ENCODE measurements at regions not wholly inside any gene's neighbourhood (a gene's known extent, or its start where the extent isn't known, plus 50 kb on each side); places are given as distances from the start of the nearest gene placed in this dataset.

- H4K20me1 ChIP-seq (ENCODE audit: insufficient read depth, low read length), result no peaks in the 10 kb centered on the region
- H3K79me2 ChIP-seq (ENCODE audit: insufficient read depth, low read depth, low read length), result no peaks in the 10 kb centered on the region
- intact Hi-C loops (cut with micrococcal nuclease; ENCODE audit: unreplicated experiment), result no loop called here
- no peaks in the 10 kb centered on the region for H3K36me3 ChIP-seq (ENCODE audit: insufficient read depth, low read length)
- no peak for TF ChIP-seq CTCF (conservative IDR thresholded peaks at IDR 0.05; ENCODE audit: low read length)
- no peak overlapping the region for H3K4me2 ChIP-seq (ENCODE audit: low read length)
- no peaks in the 10 kb centered on the region for H3K4me1 ChIP-seq (ENCODE audit: insufficient read depth, low read length, poor library complexity, severe bottlenecking)
- no peak overlapping the region for H3K27ac ChIP-seq (ENCODE audit: low read depth, low read length, poor library complexity, severe bottlenecking)
- CTCF ChIA-PET (ENCODE audit: unreplicated experiment), result no interaction called here
- no TSS peak for BruUV-seq (replicated peaks)
- no peaks in the 10 kb centered on the region for H3K9me3 ChIP-seq (ENCODE audit: low read length)
- H2AFZ ChIP-seq (ENCODE audit: low read length), result no peak overlapping the region
- POLR2A ChIA-PET, result interaction anchor here (0.9 to 1.1 kb wide), 2 partner anchors 8 to 10 kb away, joined by 3 to 4 read pairs; no protein-coding TSS in a partner anchor
- H3K4me3 ChIP-seq (ENCODE audit: low read depth, low read length, poor library complexity, severe bottlenecking), result no peak overlapping the region
- H3K9me2 ChIP-seq (ENCODE audit: insufficient read depth, low read length), result no peaks in the 10 kb centered on the region
- DNase-seq (ENCODE audit: low spot score), result no peak
Measured at GRCh38 chr6:82017288-82017687, 230.3 kb downstream of the IBTK start.

- Histone ChIP-seq H3K79me2 (ENCODE audit: insufficient read depth, low read depth, low read length) (no peaks in the 10 kb centered on the region), H3K9me3 (ENCODE audit: low read length) (no peaks in the 10 kb centered on the region), H3K36me3 (ENCODE audit: insufficient read depth, low read length) (no peaks in the 10 kb centered on the region), H2AFZ (ENCODE audit: low read length) (no peak overlapping the region), H3K4me1 (ENCODE audit: insufficient read depth, low read length, poor library complexity, severe bottlenecking) (no peaks in the 10 kb centered on the region), H3K4me3 (ENCODE audit: low read depth, low read length, poor library complexity, severe bottlenecking) (no peak overlapping the region), H4K20me1 (ENCODE audit: insufficient read depth, low read length) (no peaks in the 10 kb centered on the region), H3K27ac (ENCODE audit: low read depth, low read length, poor library complexity, severe bottlenecking) (no peak overlapping the region), H3K9me2 (ENCODE audit: insufficient read depth, low read length) (no peaks in the 10 kb centered on the region), H3K4me2 (ENCODE audit: low read length) (no peak overlapping the region)
- intact Hi-C loops (cut with micrococcal nuclease; ENCODE audit: unreplicated experiment), result no loop called here
- no TSS peak for BruUV-seq (replicated peaks)
- ChIA-PET POLR2A (no interaction called here), CTCF (ENCODE audit: unreplicated experiment) (no interaction called here)
- TF ChIP-seq EZH2phosphoT487 (IDR thresholded peaks at IDR 0.05; ENCODE audit: borderline replicate concordance, low read depth, low read length) (no peak), CTCF (conservative IDR thresholded peaks at IDR 0.05; ENCODE audit: low read length) (no peak)
- no peak for DNase-seq (ENCODE audit: low spot score)
Measured at GRCh38 chr6:82015526-82015925, 232.0 kb downstream of the IBTK start.

GRCh38 chr6:82015043-82015442, 232.5 kb downstream of the IBTK start:
- BruUV-seq (replicated peaks), result no TSS peak
- H3K79me2 ChIP-seq (ENCODE audit: insufficient read depth, low read depth, low read length), result no peaks in the 10 kb centered on the region
- no peaks in the 10 kb centered on the region for H3K9me2 ChIP-seq (ENCODE audit: insufficient read depth, low read length)
- no peaks in the 10 kb centered on the region for H3K9me3 ChIP-seq (ENCODE audit: low read length)
- no peak overlapping the region for H2AFZ ChIP-seq (ENCODE audit: low read length)
- H4K20me1 ChIP-seq (ENCODE audit: insufficient read depth, low read length), result no peaks in the 10 kb centered on the region
- ChIA-PET POLR2A (no interaction called here), CTCF (ENCODE audit: unreplicated experiment) (no interaction called here)
- no peaks in the 10 kb centered on the region for H3K36me3 ChIP-seq (ENCODE audit: insufficient read depth, low read length)
- H3K4me1 ChIP-seq (ENCODE audit: insufficient read depth, low read length, poor library complexity, severe bottlenecking), result no peaks in the 10 kb centered on the region
- no peak for DNase-seq (ENCODE audit: low spot score)
- H3K27ac ChIP-seq (ENCODE audit: low read depth, low read length, poor library complexity, severe bottlenecking), result no peak overlapping the region
- no peak overlapping the region for H3K4me3 ChIP-seq (ENCODE audit: low read depth, low read length, poor library complexity, severe bottlenecking)
- H3K4me2 ChIP-seq (ENCODE audit: low read length), result no peak overlapping the region
- intact Hi-C loops (cut with micrococcal nuclease; ENCODE audit: unreplicated experiment), result no loop called here
- TF ChIP-seq EZH2phosphoT487 (IDR thresholded peaks at IDR 0.05; ENCODE audit: borderline replicate concordance, low read depth, low read length) (no peak), CTCF (conservative IDR thresholded peaks at IDR 0.05; ENCODE audit: low read length) (no peak)

All from OCI-LY7 (cell line).